ENCODE measurements at regions not wholly inside any gene's neighbourhood (a gene's known extent, or its start where the extent isn't known, plus 50 kb on each side); places are given as distances from the start of the nearest gene placed in this dataset.
A peak's percentile ranks its signal among the peaks of the same experiment; 100 is the strongest.

- no peak for TF ChIP-seq CTCF (IDR thresholded peaks at IDR 0.05)
- no peak overlapping the region for H3K27ac ChIP-seq
- H3K9me3 ChIP-seq = no peaks in the 10 kb centered on the region
- no peak overlapping the region for H3K4me3 ChIP-seq
- peak; percentile 72 for DNase-seq
- H3K9ac ChIP-seq (ENCODE audit: low read depth in 2 of 2, low read length in 2 of 2) = no peak overlapping the region
- H3K36me3 ChIP-seq = no peaks in the 10 kb centered on the region
- no peaks in the 10 kb centered on the region for H3K27me3 ChIP-seq
- no peaks in the 10 kb centered on the region for H3K4me1 ChIP-seq
- intact Hi-C loops (cut with DNase I) = no loop called here
Observed at GRCh38 chr3:159782724-159783421, 205.8 kb upstream of the IL12A start.

GRCh38 chr3:159783780-159784742, 204.6 kb upstream of the IL12A start:
- Histone ChIP-seq H3K27ac (no peak overlapping the region), H3K27me3 (no peaks in the 10 kb centered on the region), H3K9ac (ENCODE audit: low read depth in 2 of 2, low read length in 2 of 2) (no peak overlapping the region), H3K4me1 (peaks cover 6% of the 10 kb centered on the region), H3K4me3 (no peak overlapping the region), H3K36me3 (no peaks in the 10 kb centered on the region), H3K9me3 (no peaks in the 10 kb centered on the region)
- no peak for DNase-seq
- TF ChIP-seq CTCF (IDR thresholded peaks at IDR 0.05) = no peak
- intact Hi-C loops (cut with DNase I) = no loop called here

DNA sequence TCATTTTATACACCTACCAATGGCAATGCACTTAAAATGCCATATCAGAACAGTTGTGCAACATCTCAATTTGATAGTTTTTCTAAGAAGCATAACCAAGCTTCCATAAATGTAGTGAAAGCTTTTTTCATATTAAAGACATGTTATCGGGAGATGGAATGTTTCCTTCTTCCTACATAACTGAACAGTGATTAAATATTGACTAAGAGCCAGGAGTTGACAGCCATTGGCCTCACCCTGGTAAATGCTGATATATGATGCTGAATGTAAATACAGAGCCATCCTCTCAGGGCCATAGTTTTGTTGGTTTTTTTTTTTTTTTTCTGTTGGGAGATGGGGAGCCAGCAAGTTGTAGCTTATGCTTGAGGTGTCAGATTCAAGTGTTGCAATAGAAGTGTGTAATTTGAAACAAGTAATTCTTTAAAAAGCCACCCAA, 203.3 kb upstream of the IL12A start:
- Histone ChIP-seq H3K27ac (no peak overlapping the region), H3K36me3 (no peaks in the 10 kb centered on the region), H3K9ac (ENCODE audit: low read depth in 2 of 2, low read length in 2 of 2) (no peak overlapping the region), H3K4me1 (peaks cover 8% of the 10 kb centered on the region), H3K27me3 (no peaks in the 10 kb centered on the region), H3K4me3 (no peak overlapping the region), H3K9me3 (no peaks in the 10 kb centered on the region)
- intact Hi-C loops (cut with DNase I) = no loop called here
- no peak for TF ChIP-seq CTCF (IDR thresholded peaks at IDR 0.05)
- no peak for DNase-seq

DNA sequence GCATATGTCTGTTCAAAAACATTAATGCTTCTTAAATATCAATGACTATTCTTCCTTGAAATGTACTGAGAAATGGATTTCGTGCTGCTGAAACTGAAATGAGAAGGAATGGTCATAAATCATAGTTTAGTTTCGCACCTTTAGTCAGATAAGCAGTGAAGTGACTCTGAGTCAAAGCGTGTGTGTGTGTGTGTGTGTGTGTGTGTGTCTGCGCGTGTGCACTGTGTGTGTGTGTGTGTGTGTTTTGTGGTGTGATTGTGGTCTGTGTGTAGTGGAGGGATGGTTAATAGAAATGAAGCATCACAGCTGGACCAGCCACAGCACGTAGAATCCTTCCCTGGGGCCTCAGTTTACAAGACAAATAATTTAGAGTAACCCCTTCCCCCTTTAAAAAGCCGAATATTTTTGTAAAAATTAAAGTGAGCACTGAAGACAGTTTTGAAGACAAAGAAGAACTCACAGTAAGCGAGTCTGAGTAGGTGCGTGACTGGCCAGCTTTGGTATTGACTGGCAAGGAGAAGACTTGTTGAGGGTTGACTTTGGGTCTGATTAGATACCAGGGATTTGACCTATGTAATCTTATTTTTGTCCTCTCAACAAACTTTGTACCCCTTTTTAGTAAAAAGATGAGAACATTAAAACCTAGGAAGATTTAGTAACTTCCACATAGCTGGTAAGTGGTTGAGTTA, 202.0 kb upstream of the IL12A start:
- H3K9ac ChIP-seq (ENCODE audit: low read depth in 2 of 2, low read length in 2 of 2) = no peak overlapping the region
- intact Hi-C loops (cut with DNase I) = no loop called here
- peak overlapping the region; percentile 68 for H3K27ac ChIP-seq
- no peak for DNase-seq
- H3K36me3 ChIP-seq = no peaks in the 10 kb centered on the region
- no peak for TF ChIP-seq CTCF (IDR thresholded peaks at IDR 0.05)
- H3K4me1 ChIP-seq = peaks cover 17% of the 10 kb centered on the region
- H3K9me3 ChIP-seq = no peaks in the 10 kb centered on the region
- H3K27me3 ChIP-seq = no peaks in the 10 kb centered on the region
- no peak overlapping the region for H3K4me3 ChIP-seq

GRCh38 chr3:159787178-159787574, 201.5 kb upstream of the IL12A start:
- Histone ChIP-seq H3K27ac (peak overlapping the region; percentile 68), H3K27me3 (no peaks in the 10 kb centered on the region), H3K4me1 (peaks cover 17% of the 10 kb centered on the region), H3K36me3 (no peaks in the 10 kb centered on the region), H3K9me3 (no peaks in the 10 kb centered on the region), H3K4me3 (no peak overlapping the region), H3K9ac (ENCODE audit: low read depth in 2 of 2, low read length in 2 of 2) (no peak overlapping the region)
- DNase-seq = peak; percentile 79
- TF ChIP-seq CTCF (IDR thresholded peaks at IDR 0.05) = no peak
- intact Hi-C loops (cut with DNase I) = no loop called here

Measured in colonic mucosa (tissue), 4 donors.